ENCODE measurements at regions not wholly inside any gene's neighbourhood (a gene's known extent, or its start where the extent isn't known, plus 50 kb on each side); places are given as distances from the start of the nearest gene placed in this dataset.
"Not testable (repeated sequence)": the region's sequence is repeated elsewhere in the genome, so short reads cannot be mapped to it uniquely, and the experiment has no call there.

- H3K9me3 Mint-ChIP-seq; H3K27ac ChIP-seq (ENCODE audit: low read depth, low read length); DNase-seq; H3K27me3 ChIP-seq (ENCODE audit: control insufficient read depth in 2 of 2, insufficient read depth in 2 of 2, low read length in 2 of 2); CTCF ChIA-PET; H3K9me3 ChIP-seq (ENCODE audit: control insufficient read depth in 2 of 3, low read length in 3 of 3); H3K4me1 Mint-ChIP-seq; H3K27me3 Mint-ChIP-seq; H3K27ac Mint-ChIP-seq; H3K4me3 ChIP-seq (ENCODE audit: low read length); H3K4me3 Mint-ChIP-seq; H3K36me3 ChIP-seq (ENCODE audit: control insufficient read depth in 2 of 3, insufficient read depth in 3 of 3, low read length in 3 of 3); ATAC-seq; H3K36me3 Mint-ChIP-seq; POLR2A ChIA-PET: not testable (repeated sequence)
- peaks cover 15 to 16% of the 10 kb centered on the region in 2 donors for H3K4me1 ChIP-seq (ENCODE audit: control insufficient read depth in 2 of 2, insufficient read depth in 2 of 2, low read length in 2 of 2)
- intact Hi-C loops (cut with micrococcal nuclease), result loop anchor here in 1 of 2 donors (5.0 to 10.0 kb wide), 3 partner anchors 146 to 401 kb away; no protein-coding TSS in a partner anchor
These were observed 332.5 kb downstream of the DLEU7 start for GRCh38 chr13:50510885-50511545.

- POLR2A ChIA-PET, result interaction anchor here (0.6 to 1.0 kb wide), 2 partner anchors 14 to 282 kb away, joined by 3 read pairs; no protein-coding TSS in a partner anchor
- Histone ChIP-seq H3K27me3 (ENCODE audit: control insufficient read depth in 2 of 2, insufficient read depth in 2 of 2, low read length in 2 of 2) (no peaks in the 10 kb centered on the region), H3K4me3 (ENCODE audit: low read length) (peak overlapping the region; percentile 22), H3K4me1 (ENCODE audit: control insufficient read depth in 2 of 2, insufficient read depth in 2 of 2, low read length in 2 of 2) (peaks cover 15 to 16% of the 10 kb centered on the region in 2 donors), H3K9me3 (ENCODE audit: control insufficient read depth in 2 of 3, low read length in 3 of 3) (no peaks in the 10 kb centered on the region), H3K27ac (ENCODE audit: low read depth, low read length) (peak overlapping the region; percentile 34), H3K36me3 (ENCODE audit: control insufficient read depth in 2 of 3, insufficient read depth in 3 of 3, low read length in 3 of 3) (no peaks in the 10 kb centered on the region)
- Mint-ChIP-seq H3K9me3 (peaks cover 0 to 9% (median 4%) of the 10 kb centered on the region in 11 donors), H3K4me3 (no peak overlapping the region), H3K4me1 (peaks cover 0 to 3% (median 0%) of the 10 kb centered on the region in 7 donors), H3K27me3 (peaks cover 0 to 7% (median 0%) of the 10 kb centered on the region in 5 donors), H3K36me3 (no peaks in the 10 kb centered on the region), H3K27ac (no peak overlapping the region)
- CTCF ChIA-PET, result no interaction called here
- intact Hi-C loops (cut with micrococcal nuclease), result loop anchor here (1.0 to 10.0 kb wide), 5 partner anchors 12 to 515 kb away; partner anchors contain the start of gene TRIM13 (in 1 of the 2)
- ATAC-seq, result peak; percentile 64
- DNase-seq, result no peak
These were observed 331.6 kb downstream of the DLEU7 start for GRCh38 chr13:50511877-50512341.

DNA sequence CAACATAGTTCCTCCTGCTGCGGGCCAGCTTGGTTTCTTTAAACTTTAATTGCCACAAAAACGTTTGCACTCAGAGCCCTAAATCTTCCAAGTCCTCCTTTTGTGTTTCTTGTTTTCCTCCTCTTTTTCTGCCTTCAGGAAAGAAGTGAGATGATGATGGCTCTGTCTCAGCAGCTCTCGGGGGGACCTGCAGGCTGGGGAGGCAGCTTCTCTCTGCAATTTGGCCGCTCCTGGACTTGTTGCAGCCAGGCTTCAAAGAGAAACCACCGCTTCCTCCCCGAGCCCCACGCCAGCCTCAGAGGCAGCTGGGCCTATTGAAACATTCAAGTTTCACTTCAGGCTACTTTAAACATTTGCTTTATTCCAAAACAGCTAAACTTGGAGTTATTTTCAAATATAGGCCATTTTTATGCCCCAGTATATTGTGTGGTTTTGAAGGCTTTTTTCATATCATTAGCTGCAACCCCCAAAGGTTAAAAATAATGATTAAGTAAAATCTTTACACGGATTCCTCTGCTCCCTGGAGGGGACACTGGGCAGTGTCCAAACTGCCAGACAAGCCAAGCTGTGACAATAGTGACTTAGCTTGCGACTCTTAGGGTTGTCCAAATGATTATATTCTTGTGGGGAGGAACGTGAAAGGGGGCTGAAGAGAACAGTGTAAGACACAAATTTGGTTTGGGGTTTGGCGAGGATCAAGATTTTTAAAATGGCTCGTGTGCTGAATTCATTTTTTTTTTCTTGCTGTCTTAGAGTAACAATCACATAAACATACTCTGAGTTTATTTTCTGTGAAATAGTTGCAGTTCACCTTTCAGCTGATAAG, 330.8 kb downstream of the DLEU7 start:
- Histone ChIP-seq H3K4me1 (ENCODE audit: control insufficient read depth in 2 of 2, insufficient read depth in 2 of 2, low read length in 2 of 2) (peaks cover 15 to 16% of the 10 kb centered on the region in 2 donors), H3K36me3 (ENCODE audit: control insufficient read depth in 2 of 3, insufficient read depth in 3 of 3, low read length in 3 of 3) (no peaks in the 10 kb centered on the region), H3K4me3 (ENCODE audit: low read length) (peak overlapping the region; percentile 22), H3K27me3 (ENCODE audit: control insufficient read depth in 2 of 2, insufficient read depth in 2 of 2, low read length in 2 of 2) (no peaks in the 10 kb centered on the region), H3K9me3 (ENCODE audit: control insufficient read depth in 2 of 3, low read length in 3 of 3) (no peaks in the 10 kb centered on the region), H3K27ac (ENCODE audit: low read depth, low read length) (peak overlapping the region; percentile 34)
- DNase-seq (peak in 7 of 9 donors; percentile 11 to 41 (median 27)), ATAC-seq (peak; percentile 76)
- H3K4me3 Mint-ChIP-seq, result no peak overlapping the region
- H3K27me3 Mint-ChIP-seq, result peaks cover 0 to 13% (median 0%) of the 10 kb centered on the region in 5 donors
- peaks cover 0 to 3% (median 0%) of the 10 kb centered on the region in 7 donors for H3K4me1 Mint-ChIP-seq
- H3K36me3 Mint-ChIP-seq, result no peaks in the 10 kb centered on the region
- ChIA-PET POLR2A (interaction anchor here (0.7 to 1.0 kb wide), 2 partner anchors 14 to 80 kb away, joined by 3 to 5 read pairs; no protein-coding TSS in a partner anchor), CTCF (interaction anchor here (0.5 kb wide), 1 partner anchor 446 kb away, joined by 5 read pairs; no protein-coding TSS in a partner anchor)
- intact Hi-C loops (cut with micrococcal nuclease), result loop anchor here (1.0 to 10.0 kb wide), 5 partner anchors 12 to 516 kb away; partner anchors contain the start of gene TRIM13 (in 1 of the 2)
- H3K9me3 Mint-ChIP-seq, result peaks cover 0 to 9% (median 3%) of the 10 kb centered on the region in 11 donors
- H3K27ac Mint-ChIP-seq, result no peak overlapping the region

DNA sequence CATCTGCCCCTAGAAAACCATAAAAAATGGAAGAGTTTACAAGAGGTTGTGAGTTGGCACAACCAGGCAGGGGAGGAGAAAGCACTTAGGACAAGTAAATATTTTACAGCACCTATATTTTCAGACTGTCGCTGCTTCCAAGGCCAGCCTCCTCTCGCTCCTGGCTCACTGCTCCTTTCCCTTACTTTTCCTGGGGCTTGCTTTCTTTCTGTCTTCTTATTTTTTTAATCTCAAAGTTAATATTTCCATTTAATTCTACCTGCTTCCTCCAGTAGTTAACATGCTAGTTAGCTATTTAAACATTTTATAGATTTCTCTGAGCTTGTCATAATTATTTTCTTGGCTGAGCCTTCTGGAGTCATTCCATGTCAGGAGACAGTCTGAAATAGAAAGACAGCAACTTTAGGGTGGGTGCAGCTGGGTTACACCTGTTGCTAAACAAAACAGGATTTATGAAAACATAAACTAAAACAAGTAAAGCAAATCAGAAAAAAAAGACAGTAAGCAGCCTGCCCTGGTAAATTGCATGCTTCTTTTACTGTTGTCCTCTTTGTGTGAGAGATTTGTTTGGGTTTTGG, 330.1 kb downstream of the DLEU7 start:
- Histone ChIP-seq H3K4me3 (ENCODE audit: low read length) (no peak overlapping the region), H3K36me3 (ENCODE audit: control insufficient read depth in 2 of 3, insufficient read depth in 3 of 3, low read length in 3 of 3) (no peaks in the 10 kb centered on the region), H3K9me3 (ENCODE audit: control insufficient read depth in 2 of 3, low read length in 3 of 3) (no peaks in the 10 kb centered on the region), H3K4me1 (ENCODE audit: control insufficient read depth in 2 of 2, insufficient read depth in 2 of 2, low read length in 2 of 2) (peaks cover 15 to 16% of the 10 kb centered on the region in 2 donors), H3K27me3 (ENCODE audit: control insufficient read depth in 2 of 2, insufficient read depth in 2 of 2, low read length in 2 of 2) (no peaks in the 10 kb centered on the region), H3K27ac (ENCODE audit: low read depth, low read length) (no peak overlapping the region)
- CTCF ChIA-PET, result interaction anchor here (0.5 to 0.6 kb wide), 2 partner anchors 447 to 551 kb away, joined by 4 to 5 read pairs; no protein-coding TSS in a partner anchor
- Mint-ChIP-seq H3K27ac (peak overlapping the region in 1 of 9 donors; percentile 25), H3K27me3 (peaks cover 0 to 13% (median 0%) of the 10 kb centered on the region in 5 donors), H3K4me1 (peaks cover 0 to 3% (median 0%) of the 10 kb centered on the region in 7 donors), H3K4me3 (peak overlapping the region in 4 of 10 donors; percentile 24 to 62 (median 34)), H3K36me3 (no peaks in the 10 kb centered on the region), H3K9me3 (peaks cover 0 to 9% (median 1%) of the 10 kb centered on the region in 11 donors)
- intact Hi-C loops (cut with micrococcal nuclease), result loop anchor here in 1 of 2 donors (2.0 to 10.0 kb wide), 4 partner anchors 149 to 517 kb away; partner anchors contain the start of gene TRIM13
- no peak for DNase-seq
- ATAC-seq, result no peak
- POLR2A ChIA-PET, result no interaction called here

GRCh38 chr13:50514249-50514648, 329.2 kb downstream of the DLEU7 start:
- Mint-ChIP-seq H3K9me3 (peaks cover 0 to 4% (median 1%) of the 10 kb centered on the region in 11 donors), H3K27me3 (peaks cover 0 to 17% (median 0%) of the 10 kb centered on the region in 5 donors), H3K27ac (no peak overlapping the region), H3K4me1 (peaks cover 0 to 7% (median 0%) of the 10 kb centered on the region in 7 donors), H3K4me3 (no peak overlapping the region), H3K36me3 (no peaks in the 10 kb centered on the region)
- POLR2A ChIA-PET, result interaction anchor here (0.6 kb wide), 1 partner anchor 295 kb away, joined by 3 read pairs; no protein-coding TSS in a partner anchor
- no peaks in the 10 kb centered on the region for H3K36me3 ChIP-seq (ENCODE audit: control insufficient read depth in 2 of 3, insufficient read depth in 3 of 3, low read length in 3 of 3)
- intact Hi-C loops (cut with micrococcal nuclease), result loop anchor here in 1 of 2 donors (5.0 to 10.0 kb wide), 3 partner anchors 149 to 398 kb away; no protein-coding TSS in a partner anchor
- CTCF ChIA-PET, result no interaction called here
- no peaks in the 10 kb centered on the region for H3K27me3 ChIP-seq (ENCODE audit: control insufficient read depth in 2 of 2, insufficient read depth in 2 of 2, low read length in 2 of 2)
- H3K27ac ChIP-seq (ENCODE audit: low read depth, low read length), result no peak overlapping the region
- H3K4me3 ChIP-seq (ENCODE audit: low read length), result no peak overlapping the region
- no peaks in the 10 kb centered on the region for H3K9me3 ChIP-seq (ENCODE audit: control insufficient read depth in 2 of 3, low read length in 3 of 3)
- ATAC-seq (no peak), DNase-seq (no peak)
- peaks cover 15 to 16% of the 10 kb centered on the region in 2 donors for H3K4me1 ChIP-seq (ENCODE audit: control insufficient read depth in 2 of 2, insufficient read depth in 2 of 2, low read length in 2 of 2)

GRCh38 chr13:50518131-50518530, 325.4 kb downstream of the DLEU7 start:
- intact Hi-C loops (cut with micrococcal nuclease), result loop anchor here in 1 of 2 donors (10.0 kb wide), 1 partner anchor 153 kb away; no protein-coding TSS in a partner anchor
- POLR2A ChIA-PET, result no interaction called here
- Histone ChIP-seq H3K27me3 (ENCODE audit: control insufficient read depth in 2 of 2, insufficient read depth in 2 of 2, low read length in 2 of 2) (no peaks in the 10 kb centered on the region), H3K4me1 (ENCODE audit: control insufficient read depth in 2 of 2, insufficient read depth in 2 of 2, low read length in 2 of 2) (peaks cover 4% of the 10 kb centered on the region in 2 donors), H3K36me3 (ENCODE audit: control insufficient read depth in 2 of 3, insufficient read depth in 3 of 3, low read length in 3 of 3) (no peaks in the 10 kb centered on the region), H3K27ac (ENCODE audit: low read depth, low read length) (no peak overlapping the region), H3K4me3 (ENCODE audit: low read length) (no peak overlapping the region), H3K9me3 (ENCODE audit: control insufficient read depth in 2 of 3, low read length in 3 of 3) (no peaks in the 10 kb centered on the region)
- Mint-ChIP-seq H3K27me3 (peaks cover 0 to 38% (median 0%) of the 10 kb centered on the region in 5 donors), H3K36me3 (no peaks in the 10 kb centered on the region), H3K4me1 (peaks cover 0 to 10% (median 0%) of the 10 kb centered on the region in 7 donors), H3K27ac (no peak overlapping the region), H3K4me3 (no peak overlapping the region), H3K9me3 (no peaks in the 10 kb centered on the region)
- ATAC-seq (no peak), DNase-seq (no peak)
- CTCF ChIA-PET, result no interaction called here

Data from naive thymus-derived CD4-positive, alpha-beta T cell (primary cell).